NCI-H128 (cell line): ENCODE measurements at regions not wholly inside any gene's neighbourhood (a gene's known extent, or its start where the extent isn't known, plus 50 kb on each side); places are given as distances from the start of the nearest gene placed in this dataset.

Experiments
- DNase-seq: peaks from one replicate; lab custom pipeline; 2025; ENCODE audit not compliant: unreplicated experiment; lab: John Stamatoyannopoulos, UW

- no peak for DNase-seq
Observed at GRCh38 chrX:109312757-109313156, 169.1 kb downstream of the GUCY2F start.

DNA sequence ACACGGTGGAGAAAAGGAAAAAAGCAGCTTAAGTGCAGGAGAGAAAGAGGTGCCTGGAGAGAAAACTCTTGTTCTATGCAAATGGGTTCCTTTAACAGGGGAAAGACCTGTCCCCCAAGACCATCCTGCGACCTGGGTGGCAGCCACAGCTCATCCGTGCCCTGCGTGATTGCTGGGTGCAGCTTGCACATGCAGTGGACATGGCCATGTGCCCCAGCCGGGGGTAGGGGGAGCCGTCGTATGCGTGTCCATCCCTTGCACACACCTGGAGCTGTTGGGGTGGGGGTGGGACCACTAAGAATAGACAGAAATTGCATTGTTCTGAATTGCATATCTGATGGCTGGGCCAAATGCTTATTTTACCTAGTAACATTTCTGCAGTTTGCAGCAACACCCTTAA, 171.9 kb downstream of the GUCY2F start:
- DNase-seq: no peak

GRCh38 chrX:109301177-109301576, 180.7 kb downstream of the GUCY2F start:
- DNase-seq: no peak

DNA sequence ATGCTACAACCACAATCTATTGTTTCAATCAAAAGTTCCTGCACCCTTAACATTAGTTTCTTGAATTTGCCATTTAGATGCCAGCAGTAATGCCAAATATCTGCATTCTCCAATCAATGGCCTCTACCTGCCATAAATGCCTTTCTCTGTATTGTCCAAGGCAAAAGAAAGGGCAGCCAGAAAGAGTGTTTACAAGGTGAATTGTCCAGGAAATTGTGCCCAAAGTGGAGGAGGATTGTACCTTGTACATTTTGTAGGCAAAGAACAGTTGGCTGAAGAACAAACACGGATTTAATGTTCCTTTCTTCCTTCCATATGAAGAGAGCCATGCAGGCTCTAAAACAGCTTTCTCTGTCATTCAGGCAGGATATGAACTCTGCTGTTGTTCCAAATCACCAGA, 181.5 kb downstream of the GUCY2F start:
- DNase-seq: no peak

- no peak for DNase-seq
Observed at GRCh38 chrX:109299091-109299490, 182.8 kb downstream of the GUCY2F start.

DNA sequence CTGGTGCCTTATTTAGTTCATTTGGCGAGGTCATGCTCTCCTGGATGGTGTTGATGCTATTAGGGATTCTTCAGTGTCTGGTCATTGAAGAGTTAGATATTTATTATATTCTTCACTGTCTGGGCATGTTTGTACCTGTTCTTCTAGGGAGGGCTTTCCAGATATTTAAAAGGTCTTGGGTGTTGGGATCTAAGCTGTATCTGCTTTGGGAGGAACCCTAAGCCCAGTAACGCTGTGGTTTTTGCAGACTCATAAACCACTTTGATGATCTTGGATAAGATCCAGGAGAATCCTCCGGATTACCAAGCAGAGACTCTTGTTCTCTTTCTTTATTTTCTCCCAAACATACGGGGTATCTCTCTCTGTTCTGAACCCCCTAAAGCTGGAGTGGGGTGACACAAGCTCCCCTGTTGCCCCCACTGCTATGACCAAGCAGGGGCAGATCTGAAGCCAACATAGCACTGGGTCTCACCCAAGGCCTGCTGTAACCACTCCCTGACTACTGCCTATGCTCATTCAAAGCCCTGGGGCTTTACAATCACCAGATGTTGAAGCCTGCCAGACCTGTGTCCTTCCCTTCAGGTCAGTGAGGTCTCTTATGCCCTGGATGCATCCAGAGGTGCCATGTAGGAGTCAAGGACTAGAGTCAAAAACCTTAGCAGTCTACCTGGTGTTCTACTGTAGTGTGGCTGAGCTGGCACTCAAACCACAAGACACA, 187.6 kb downstream of the GUCY2F start:
- no peak for DNase-seq

DNA sequence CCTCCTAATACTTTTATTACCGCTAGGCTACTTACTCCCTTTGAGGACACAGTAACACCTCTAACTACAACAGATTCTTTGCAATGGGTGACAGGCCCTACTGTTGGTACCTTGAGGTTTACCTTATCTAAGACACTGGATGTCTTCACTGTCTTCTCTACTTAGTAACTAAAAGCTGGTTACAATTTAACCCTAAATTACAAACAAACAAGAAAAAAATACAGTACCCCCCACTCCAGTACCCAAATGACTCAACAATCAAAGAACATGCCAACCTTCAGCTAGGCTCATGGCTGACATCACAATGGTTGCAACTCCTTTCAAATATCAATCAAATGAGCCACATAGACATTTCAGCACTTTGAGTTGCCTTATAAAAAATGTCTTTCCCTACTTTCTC, 198.0 kb downstream of the GUCY2F start:
- DNase-seq: no peak

GRCh38 chrX:109281483-109282275, 200.2 kb downstream of the GUCY2F start:
- no peak for DNase-seq

GRCh38 chrX:109274806-109275205, 207.1 kb downstream of the GUCY2F start:
- DNase-seq: no peak

GRCh38 chrX:109270580-109271484, 211.1 kb downstream of the GUCY2F start:
- DNase-seq: no peak

GRCh38 chrX:109268340-109268739, 213.5 kb downstream of the GUCY2F start:
- no peak for DNase-seq

- no peak for DNase-seq
Observed at GRCh38 chrX:109266034-109266433, 215.9 kb downstream of the GUCY2F start.

DNA sequence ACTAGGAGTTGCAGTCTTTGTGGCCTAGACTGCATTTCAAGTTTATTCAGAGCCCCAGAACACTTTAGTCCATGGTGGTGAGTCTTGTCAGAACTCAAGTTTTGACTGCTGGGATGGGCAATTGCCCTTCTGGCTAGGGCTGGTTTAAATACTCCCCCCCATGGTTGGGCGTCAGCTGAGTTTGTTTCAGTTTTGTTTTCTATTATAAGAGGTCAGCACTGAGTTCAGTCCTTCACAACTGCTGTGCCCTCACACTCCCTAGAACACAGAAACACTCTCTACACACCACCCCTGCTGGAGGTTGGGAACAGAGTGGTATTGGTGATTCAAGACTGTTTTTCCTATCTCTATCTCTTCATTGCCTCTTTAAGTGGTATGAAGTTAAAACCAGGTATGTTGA, 217.0 kb downstream of the GUCY2F start:
- no peak for DNase-seq

- no peak for DNase-seq
Observed at GRCh38 chrX:109261279-109261678, 220.6 kb downstream of the GUCY2F start.

DNA sequence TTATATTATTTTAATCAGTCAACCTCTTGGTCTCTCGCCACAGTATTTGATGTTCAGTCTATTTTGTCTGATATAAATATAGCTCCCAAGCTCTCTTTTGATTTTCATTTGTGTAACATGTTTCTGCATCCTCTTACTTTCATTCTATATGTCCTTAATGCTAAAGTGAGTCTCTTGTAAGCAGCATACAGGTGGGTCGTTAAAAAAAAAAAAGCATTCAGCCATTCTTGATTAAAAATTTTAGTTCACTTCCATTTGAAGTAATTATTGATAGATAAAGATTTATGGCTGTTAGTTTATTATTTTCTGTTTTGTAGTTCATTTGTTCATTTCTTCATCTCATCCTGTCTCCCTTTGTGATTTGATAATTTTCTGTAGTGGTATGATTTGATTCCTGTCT, 229.1 kb downstream of the GUCY2F start:
- no peak for DNase-seq

DNA sequence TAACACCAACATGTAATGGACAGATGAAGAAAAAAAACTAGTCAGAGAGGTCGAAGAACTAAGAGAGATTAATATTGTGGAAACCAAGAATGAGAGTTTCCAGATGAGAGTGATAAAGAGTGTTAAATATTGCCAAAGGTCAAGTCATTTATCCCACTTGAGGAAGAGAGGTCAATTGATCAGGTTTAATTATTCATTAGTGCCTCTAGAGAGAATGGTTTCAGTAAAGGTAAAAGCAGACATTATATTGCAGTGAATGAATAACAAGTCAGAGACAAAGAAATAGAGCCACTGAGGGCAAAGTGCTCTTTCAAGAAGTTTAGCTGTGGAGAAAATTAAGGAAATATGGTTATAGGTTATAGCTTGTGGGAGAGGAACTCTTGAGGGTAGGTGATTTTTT, 263.1 kb downstream of the GUCY2F start:
- no peak for DNase-seq

DNA sequence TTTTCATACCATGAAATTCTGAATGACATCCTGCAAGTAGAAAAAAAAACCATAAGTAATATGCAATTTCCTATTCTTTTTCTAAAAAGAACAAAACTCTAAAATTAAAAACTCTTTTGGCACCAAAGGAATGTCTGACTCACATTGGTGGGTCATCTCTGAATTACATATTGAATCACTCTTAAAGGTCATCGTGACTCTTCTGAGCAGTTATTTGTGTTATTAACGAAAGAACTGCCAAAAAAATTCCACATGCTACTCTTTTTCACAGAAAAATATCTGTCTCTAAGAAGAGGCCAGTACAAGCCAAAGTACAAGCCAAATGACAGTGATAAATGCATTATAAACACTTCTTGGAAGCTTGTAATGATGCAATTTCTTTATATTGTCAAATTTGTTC, 282.2 kb downstream of the GUCY2F start:
- no peak for DNase-seq

DNA sequence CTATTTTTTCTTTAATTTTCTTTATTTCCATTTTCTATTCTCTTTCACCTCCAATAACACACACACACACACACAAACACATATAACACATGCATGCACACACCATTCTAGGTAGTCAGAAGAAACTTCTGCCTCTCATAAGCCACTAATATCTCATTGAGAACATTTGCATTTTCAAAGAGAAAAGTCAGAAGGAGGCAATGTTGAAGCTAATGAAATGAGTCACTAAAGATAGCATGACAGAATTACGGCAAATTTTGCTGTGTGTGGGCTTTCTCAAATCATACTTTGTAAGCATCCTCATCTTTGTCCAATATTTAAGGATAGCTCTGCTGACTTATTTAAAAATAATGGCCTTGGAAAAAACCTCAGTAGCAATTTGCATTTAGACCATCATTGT, 291.3 kb downstream of the GUCY2F start:
- DNase-seq: no peak

DNA sequence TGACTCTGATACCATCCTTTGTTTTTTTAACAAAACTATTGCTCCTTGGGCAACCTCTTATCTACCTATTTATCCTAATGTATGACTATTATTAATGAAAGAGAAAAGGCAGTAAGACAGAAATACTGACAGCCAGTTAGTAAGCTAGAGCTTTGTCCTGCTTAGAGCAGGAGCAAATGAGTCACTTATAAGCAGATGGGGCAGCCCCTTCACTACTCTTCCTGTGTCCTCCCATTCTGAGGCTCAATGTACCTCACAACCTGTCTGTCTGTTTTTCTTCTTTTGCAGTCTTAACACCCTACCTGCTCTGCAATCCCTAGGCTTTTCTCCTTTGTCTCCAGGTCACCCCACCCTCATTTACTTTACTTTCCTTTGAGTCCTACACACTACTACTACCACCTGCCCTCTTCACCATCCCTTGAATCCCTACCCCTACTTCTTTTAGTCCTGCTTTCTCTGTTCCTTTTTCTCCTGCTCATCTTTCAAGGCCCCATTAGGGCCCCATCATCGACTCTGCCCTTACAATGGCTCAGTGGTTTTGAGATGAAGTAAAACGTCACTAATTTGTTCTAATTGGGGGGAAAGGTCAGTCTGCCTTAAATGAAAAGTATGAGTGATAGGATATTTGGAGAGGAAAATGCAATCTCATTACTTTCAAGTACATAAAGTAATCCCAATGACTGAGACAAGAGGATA, 294.3 kb downstream of the GUCY2F start:
- no peak for DNase-seq

DNA sequence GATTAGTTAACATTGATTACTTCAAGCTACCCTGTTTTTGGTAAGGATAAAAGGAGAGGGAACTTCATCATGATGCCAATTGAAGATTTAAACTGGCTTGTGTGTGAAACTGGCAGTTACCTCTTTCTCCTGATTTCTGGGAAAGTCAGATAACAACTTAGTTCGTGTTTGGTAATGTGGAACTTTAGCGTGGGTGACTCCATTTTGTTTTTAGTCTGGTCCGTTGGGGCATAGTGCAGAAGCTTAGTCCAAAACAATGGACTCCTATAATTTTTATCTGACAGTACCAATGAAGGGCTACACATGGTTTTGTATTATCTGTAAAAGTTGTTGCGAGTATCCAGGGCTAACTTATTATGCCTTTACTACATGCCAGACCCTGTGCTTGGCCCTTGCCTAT, 294.9 kb downstream of the GUCY2F start:
- no peak for DNase-seq
